ENCODE measurements at regions not wholly inside any gene's neighbourhood (a gene's known extent, or its start where the extent isn't known, plus 50 kb on each side); places are given as distances from the start of the nearest gene placed in this dataset.
"Not testable (repeated sequence)": the region's sequence is repeated elsewhere in the genome, so short reads cannot be mapped to it uniquely, and the experiment has no call there.

DNA sequence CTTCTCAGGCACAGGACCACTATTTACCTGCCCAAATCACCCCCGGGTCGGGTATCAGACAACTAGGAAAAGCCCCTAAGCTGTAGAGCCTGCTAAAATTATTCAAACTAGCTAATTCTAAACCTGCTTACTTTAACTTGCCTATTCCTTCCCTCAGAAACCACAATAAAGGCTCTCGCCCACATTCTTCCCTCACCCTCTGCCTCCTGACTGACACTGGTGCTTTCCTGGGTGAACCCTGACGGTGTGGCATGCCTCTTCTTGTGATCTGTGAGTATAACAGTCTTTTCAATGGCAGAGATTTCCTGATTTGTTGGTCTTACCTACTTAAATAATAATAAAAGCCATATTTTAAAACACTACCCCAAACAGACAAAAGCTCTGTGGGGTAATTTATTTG is 209.4 kb upstream of the XIST start:
- TF ChIP-seq, protein P1, sequence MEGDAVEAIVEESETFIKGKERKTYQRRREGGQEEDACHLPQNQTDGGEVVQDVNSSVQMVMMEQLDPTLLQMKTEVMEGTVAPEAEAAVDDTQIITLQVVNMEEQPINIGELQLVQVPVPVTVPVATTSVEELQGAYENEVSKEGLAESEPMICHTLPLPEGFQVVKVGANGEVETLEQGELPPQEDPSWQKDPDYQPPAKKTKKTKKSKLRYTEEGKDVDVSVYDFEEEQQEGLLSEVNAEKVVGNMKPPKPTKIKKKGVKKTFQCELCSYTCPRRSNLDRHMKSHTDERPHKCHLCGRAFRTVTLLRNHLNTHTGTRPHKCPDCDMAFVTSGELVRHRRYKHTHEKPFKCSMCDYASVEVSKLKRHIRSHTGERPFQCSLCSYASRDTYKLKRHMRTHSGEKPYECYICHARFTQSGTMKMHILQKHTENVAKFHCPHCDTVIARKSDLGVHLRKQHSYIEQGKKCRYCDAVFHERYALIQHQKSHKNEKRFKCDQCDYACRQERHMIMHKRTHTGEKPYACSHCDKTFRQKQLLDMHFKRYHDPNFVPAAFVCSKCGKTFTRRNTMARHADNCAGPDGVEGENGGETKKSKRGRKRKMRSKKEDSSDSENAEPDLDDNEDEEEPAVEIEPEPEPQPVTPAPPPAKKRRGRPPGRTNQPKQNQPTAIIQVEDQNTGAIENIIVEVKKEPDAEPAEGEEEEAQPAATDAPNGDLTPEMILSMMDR (IDR thresholded peaks at IDR 0.05; ENCODE audit: unreplicated experiment) = no peak
- H3K4me1 Mint-ChIP-seq (ENCODE audit: low read depth) = no peaks in the 10 kb centered on the region
- H3K9me3 Mint-ChIP-seq (ENCODE audit: low read depth) = no peaks in the 10 kb centered on the region
- H3K27me3 Mint-ChIP-seq = no peaks in the 10 kb centered on the region
- no peak overlapping the region for H3K27ac Mint-ChIP-seq
- DNase-seq (ENCODE audit: low spot score, unreplicated experiment) = no peak
- no peaks in the 10 kb centered on the region for H3K36me3 Mint-ChIP-seq (ENCODE audit: insufficient read depth)
- no peak overlapping the region for H3K4me3 Mint-ChIP-seq (ENCODE audit: low read depth)

DNA sequence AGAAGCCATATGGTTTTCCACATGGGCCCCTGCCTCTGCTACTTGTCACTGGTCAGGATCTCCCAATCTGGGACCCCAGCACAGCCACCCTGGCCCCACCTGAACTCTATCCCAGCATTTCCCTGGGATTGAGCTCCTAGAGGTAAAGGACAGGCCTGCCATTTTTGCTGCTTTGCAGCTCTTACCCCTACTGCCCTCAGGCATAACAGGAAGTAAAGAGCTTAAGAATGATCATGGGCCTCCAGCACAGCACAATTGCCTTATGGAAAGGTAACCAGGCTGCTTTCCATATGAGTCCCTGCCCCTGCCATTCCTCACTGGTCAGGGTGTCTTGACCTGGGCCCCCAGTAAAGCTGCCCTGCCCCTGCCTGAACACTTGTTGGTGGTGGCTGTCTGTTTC is 196.6 kb upstream of the XIST start:
- Mint-ChIP-seq H3K36me3 (ENCODE audit: insufficient read depth) (peaks cover 7% of the 10 kb centered on the region), H3K9me3 (ENCODE audit: low read depth) (peaks cover 10% of the 10 kb centered on the region), H3K27me3 (no peaks in the 10 kb centered on the region), H3K4me3 (ENCODE audit: low read depth) (no peak overlapping the region), H3K4me1 (ENCODE audit: low read depth) (no peaks in the 10 kb centered on the region), H3K27ac (no peak overlapping the region)
- DNase-seq (ENCODE audit: low spot score, unreplicated experiment) = no peak
- TF ChIP-seq, protein P1 (IDR thresholded peaks at IDR 0.05; ENCODE audit: unreplicated experiment) = no peak

DNA sequence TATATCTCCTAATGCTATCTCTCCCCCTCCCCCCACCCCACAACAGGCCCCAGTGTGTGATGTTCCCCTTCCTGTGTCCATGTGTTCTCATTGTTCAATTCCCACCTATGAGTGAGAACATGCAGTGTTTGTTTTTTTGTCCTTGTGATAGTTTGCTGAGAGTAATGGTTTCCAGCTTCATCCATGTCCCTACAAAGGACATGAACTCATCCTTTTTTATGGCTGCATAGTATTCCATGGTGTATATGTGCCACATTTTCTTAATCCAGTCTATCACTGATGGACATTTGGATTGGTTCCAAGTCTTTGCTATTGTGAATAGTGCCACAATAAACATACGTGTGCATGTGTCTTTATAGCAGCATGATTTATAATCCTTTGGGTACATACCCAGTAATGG is 181.6 kb upstream of the XIST start:
- not testable (repeated sequence) for H3K36me3 Mint-ChIP-seq (ENCODE audit: insufficient read depth); H3K27ac Mint-ChIP-seq; DNase-seq (ENCODE audit: low spot score, unreplicated experiment); H3K4me1 Mint-ChIP-seq (ENCODE audit: low read depth); H3K4me3 Mint-ChIP-seq (ENCODE audit: low read depth); H3K27me3 Mint-ChIP-seq
- peaks cover 32% of the 10 kb centered on the region for H3K9me3 Mint-ChIP-seq (ENCODE audit: low read depth)

DNA sequence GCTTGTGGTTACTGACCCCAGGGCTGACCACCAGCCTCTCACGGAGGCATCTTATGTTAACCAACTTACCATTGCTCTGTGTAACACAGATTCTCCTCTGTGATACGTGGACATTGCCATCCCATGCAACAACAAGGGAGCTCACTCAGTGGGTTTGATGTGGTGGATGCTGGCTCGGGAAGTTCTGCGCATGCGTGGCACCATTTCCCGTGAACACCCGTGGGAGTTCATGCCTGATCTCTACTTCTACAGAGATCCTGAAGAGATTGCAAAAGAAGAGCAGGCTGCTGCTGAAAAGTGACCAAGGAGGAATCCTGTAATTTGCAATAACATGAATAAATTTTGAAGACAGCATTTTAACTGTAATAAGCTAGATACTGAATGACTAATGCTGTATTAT is 179.0 kb upstream of the XIST start:
- H3K27ac Mint-ChIP-seq; H3K4me3 Mint-ChIP-seq (ENCODE audit: low read depth); H3K27me3 Mint-ChIP-seq; DNase-seq (ENCODE audit: low spot score, unreplicated experiment); H3K36me3 Mint-ChIP-seq (ENCODE audit: insufficient read depth); H3K4me1 Mint-ChIP-seq (ENCODE audit: low read depth): not testable (repeated sequence)
- peaks cover 19% of the 10 kb centered on the region for H3K9me3 Mint-ChIP-seq (ENCODE audit: low read depth)

DNA sequence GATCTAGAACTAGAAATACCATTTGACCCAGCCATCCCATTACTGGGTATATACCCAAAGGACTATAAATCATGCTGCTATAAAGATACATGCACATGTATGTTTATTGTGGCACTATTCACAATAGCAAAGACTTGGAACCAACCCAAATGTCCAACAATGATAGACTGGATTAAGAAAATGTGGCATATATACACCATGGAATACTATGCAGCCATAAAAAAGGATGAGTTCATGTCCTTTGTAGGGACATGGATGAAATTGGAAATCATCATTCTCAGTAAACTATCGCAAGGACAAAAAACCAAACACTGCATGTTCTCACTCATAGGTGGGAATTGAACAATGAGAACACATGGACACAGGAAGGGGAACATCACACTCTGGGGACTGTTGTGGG is 178.3 kb upstream of the XIST start:
- not testable (repeated sequence) for DNase-seq (ENCODE audit: low spot score, unreplicated experiment); H3K27ac Mint-ChIP-seq; H3K36me3 Mint-ChIP-seq (ENCODE audit: insufficient read depth); H3K4me1 Mint-ChIP-seq (ENCODE audit: low read depth); H3K27me3 Mint-ChIP-seq; H3K4me3 Mint-ChIP-seq (ENCODE audit: low read depth)
- H3K9me3 Mint-ChIP-seq (ENCODE audit: low read depth) = peaks cover 17% of the 10 kb centered on the region

DNA sequence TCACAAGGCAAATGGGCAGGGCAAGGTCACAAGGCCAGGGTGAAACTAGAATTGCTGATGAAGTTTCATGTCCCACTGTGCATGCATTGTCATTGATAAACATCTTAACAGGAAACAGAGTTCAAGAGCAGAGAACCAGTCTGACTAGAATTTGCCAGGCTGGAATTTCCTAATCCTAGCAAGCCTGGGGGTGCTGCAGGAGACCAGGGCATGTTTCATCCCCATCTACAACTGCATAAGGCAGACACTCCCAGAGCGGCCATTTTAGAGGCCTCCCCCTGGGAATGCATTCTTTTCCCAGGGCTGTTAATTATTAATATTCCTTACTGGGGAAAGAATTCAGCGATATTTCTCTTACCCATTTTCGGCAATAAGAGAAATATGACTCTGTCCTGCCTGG is 172.6 kb upstream of the XIST start:
- peaks cover 41% of the 10 kb centered on the region for H3K9me3 Mint-ChIP-seq (ENCODE audit: low read depth)
- not testable (repeated sequence) for H3K27me3 Mint-ChIP-seq; H3K27ac Mint-ChIP-seq; H3K4me1 Mint-ChIP-seq (ENCODE audit: low read depth); H3K4me3 Mint-ChIP-seq (ENCODE audit: low read depth); DNase-seq (ENCODE audit: low spot score, unreplicated experiment)
- peaks cover 17% of the 10 kb centered on the region for H3K36me3 Mint-ChIP-seq (ENCODE audit: insufficient read depth)

DNA sequence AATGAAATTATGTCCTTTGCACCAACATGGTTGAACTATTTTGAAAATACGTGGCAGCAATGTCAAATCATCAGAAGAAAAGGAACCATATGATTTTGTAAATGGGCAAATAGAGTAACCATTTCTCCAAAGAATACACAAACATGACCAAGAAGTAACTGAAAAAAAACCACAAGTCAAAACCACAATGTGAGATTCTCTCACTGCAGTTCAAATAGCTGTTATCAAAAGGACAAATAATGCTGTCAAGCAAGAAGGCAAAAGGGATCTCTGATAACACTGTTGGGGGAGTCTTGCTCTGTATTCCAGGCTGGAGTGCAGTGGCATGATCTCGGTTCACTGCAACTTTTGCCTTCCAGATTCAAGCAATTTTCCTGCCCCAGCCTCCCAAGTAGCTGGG is 170.7 kb upstream of the XIST start:
- H3K9me3 Mint-ChIP-seq (ENCODE audit: low read depth) = peaks cover 40% of the 10 kb centered on the region
- peaks cover 15% of the 10 kb centered on the region for H3K36me3 Mint-ChIP-seq (ENCODE audit: insufficient read depth)

More for the DNA sequence above, 170.7 kb upstream of the XIST start:
- Mint-ChIP-seq H3K4me1 (ENCODE audit: low read depth) (no peaks in the 10 kb centered on the region), H3K27ac (no peak overlapping the region), H3K27me3 (no peaks in the 10 kb centered on the region), H3K4me3 (ENCODE audit: low read depth) (no peak overlapping the region)
- TF ChIP-seq, protein P1 (IDR thresholded peaks at IDR 0.05; ENCODE audit: unreplicated experiment) = no peak
- DNase-seq (ENCODE audit: low spot score, unreplicated experiment) = no peak
